Bronchial epithelial cell (primary cell): ENCODE measurements at regions not wholly inside any gene's neighbourhood (a gene's known extent, or its start where the extent isn't known, plus 50 kb on each side); places are given as distances from the start of the nearest gene placed in this dataset.

Source experiments
- DNase-seq: peaks from one replicate; pipeline ENCODE4 v3.0.0-alpha.2; 2010; ENCODE audit warnings: low read depth
- FAIRE-seq: peaks from 2 replicates; lab custom pipeline; 2011; peaks lifted over from hg19 to GRCh38; lab: Jason Lieb, UNC
- H3K27me3 ChIP-seq: 2 replicates; pipeline ENCODE4 v1.5.1; 2011; ENCODE audit warnings: low read length; ENCODE audit not compliant: control insufficient read depth, insufficient read depth
- H3K36me3 ChIP-seq: 2 replicates; pipeline ENCODE4 v1.5.1; 2011; ENCODE audit warnings: low read length; ENCODE audit not compliant: control insufficient read depth, insufficient read depth
- H3K4me3 ChIP-seq: 2 replicates; pipeline ENCODE4 v1.5.1; 2011; ENCODE audit warnings: mild to moderate bottlenecking, low read depth, low read length, control low read depth
- CTCF ChIP-seq: IDR thresholded peaks from 2 replicates; pipeline ENCODE4 v1.5.1; 2011; ENCODE audit warnings: mild to moderate bottlenecking, moderate library complexity, low read length, control low read depth, inconsistent platforms; ENCODE audit not compliant: insufficient read depth, severe bottlenecking

- no peak for FAIRE-seq
- Histone ChIP-seq H3K36me3 (no peaks in the 10 kb centered on the region), H3K27me3 (no peaks in the 10 kb centered on the region), H3K4me3 (peak overlapping the region; percentile 16)
- peak; percentile 40 for DNase-seq
- TF ChIP-seq CTCF, result no peak
Observed at GRCh38 chr9:677461-678097, 163.9 kb upstream of the DMRT1 start.

GRCh38 chr9:678897-679296 is 162.6 kb upstream of the DMRT1 start:
- Histone ChIP-seq H3K36me3 (no peaks in the 10 kb centered on the region), H3K4me3 (no peak overlapping the region), H3K27me3 (no peaks in the 10 kb centered on the region)
- TF ChIP-seq CTCF, result no peak
- DNase-seq, result no peak
- FAIRE-seq, result no peak

- FAIRE-seq (no peak), DNase-seq (no peak)
- Histone ChIP-seq H3K36me3 (no peaks in the 10 kb centered on the region), H3K27me3 (no peaks in the 10 kb centered on the region), H3K4me3 (no peak overlapping the region)
- TF ChIP-seq CTCF, result no peak
Observed at GRCh38 chr9:679462-679861, 162.0 kb upstream of the DMRT1 start.

DNA sequence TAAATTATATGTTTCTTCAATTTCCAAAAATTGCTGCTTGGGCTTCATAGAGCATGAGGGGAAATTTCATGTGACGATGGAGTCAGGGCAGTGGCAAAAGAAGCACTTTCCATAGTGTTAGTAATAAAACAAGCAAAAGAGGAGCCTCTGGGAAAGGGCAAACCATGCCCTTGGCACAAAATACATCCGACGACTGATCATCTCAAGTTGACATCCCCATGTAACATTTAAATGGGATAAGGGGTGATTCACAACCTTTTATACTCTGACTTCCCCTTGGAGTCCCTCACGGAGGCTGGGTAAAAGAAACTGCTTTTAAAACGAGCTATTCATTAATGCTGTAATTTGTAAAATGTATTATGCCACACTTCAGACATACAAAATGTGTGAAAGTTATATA is 161.4 kb upstream of the DMRT1 start:
- DNase-seq (no peak), FAIRE-seq (no peak)
- TF ChIP-seq CTCF, result no peak
- Histone ChIP-seq H3K4me3 (no peak overlapping the region), H3K36me3 (no peaks in the 10 kb centered on the region), H3K27me3 (no peaks in the 10 kb centered on the region)

DNA sequence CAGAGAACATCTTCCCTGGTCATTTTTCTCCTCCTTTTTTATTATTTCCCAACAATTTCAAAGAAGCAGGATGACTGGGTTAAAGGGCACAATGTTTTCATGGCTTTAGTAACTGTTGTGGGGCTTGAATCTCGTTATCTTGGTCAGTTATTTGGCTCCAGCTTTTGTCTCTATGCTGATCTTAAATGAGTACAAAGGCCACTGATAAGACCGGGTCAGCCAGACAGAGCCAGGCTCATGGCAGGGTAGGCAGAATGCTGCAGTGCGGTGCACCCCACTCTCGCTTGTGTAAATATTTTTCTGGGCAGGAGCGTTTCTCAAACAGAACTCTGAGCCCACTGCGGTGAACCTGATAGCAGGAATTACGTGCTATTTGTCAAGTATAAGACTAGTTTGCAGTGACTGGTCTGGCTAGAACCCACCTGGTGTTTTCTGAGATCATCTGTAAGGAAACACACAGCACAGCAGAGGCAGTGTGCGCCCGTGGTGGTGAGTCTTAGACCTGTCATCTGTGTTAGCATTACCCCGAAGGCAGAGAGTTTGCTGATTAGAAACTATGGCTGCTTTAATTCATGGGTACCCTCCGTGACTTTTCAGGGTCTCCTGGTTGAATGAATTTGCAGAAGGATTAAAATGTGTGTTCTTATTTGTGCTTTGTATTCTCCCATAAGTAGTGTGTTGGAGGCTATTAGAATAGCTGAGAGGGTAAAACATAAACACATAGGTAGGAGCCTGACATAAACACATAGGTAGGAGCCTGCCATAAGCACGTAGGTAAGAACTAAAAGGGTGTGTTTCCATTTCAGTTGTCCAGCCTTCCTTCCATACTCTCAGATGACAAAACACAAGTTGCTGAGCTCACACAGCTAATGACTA is 158.6 kb upstream of the DMRT1 start:
- FAIRE-seq (no peak), DNase-seq (peak; percentile 93)
- Histone ChIP-seq H3K27me3 (no peaks in the 10 kb centered on the region), H3K4me3 (no peak overlapping the region), H3K36me3 (no peaks in the 10 kb centered on the region)
- TF ChIP-seq CTCF, result peak; percentile 4
